Mucosa of rectum (tissue), 2 donors: ENCODE measurements at regions not wholly inside any gene's neighbourhood (a gene's known extent, or its start where the extent isn't known, plus 50 kb on each side); places are given as distances from the start of the nearest gene placed in this dataset.

ENCODE experiments used
- H3K27ac ChIP-seq, 2 donors: one replicate each; pipeline ENCODE4 v1.7.0; 2013; ENCODE audit warnings: inconsistent platforms in 2 of 2, low read depth in 2 of 2, low read length in 2 of 2
- H3K27me3 ChIP-seq, 2 donors: one replicate each; pipeline ENCODE4 v1.7.0; 2013; ENCODE audit warnings: low read length in 2 of 2; ENCODE audit not compliant: control insufficient read depth in 2 of 2, insufficient read depth in 2 of 2
- H3K36me3 ChIP-seq, 2 donors: one replicate each; pipeline ENCODE4 v1.7.0; 2013; ENCODE audit warnings: low read length in 2 of 2; ENCODE audit not compliant: control insufficient read depth in 2 of 2, insufficient read depth in 2 of 2
- H3K4me1 ChIP-seq, 2 donors: one replicate each; pipeline ENCODE4 v1.7.0; 2013; ENCODE audit warnings: low read length in 2 of 2, mild to moderate bottlenecking in 1 of 2; ENCODE audit not compliant: control insufficient read depth in 2 of 2, insufficient read depth in 2 of 2
- H3K4me3 ChIP-seq, 2 donors: one replicate each; pipeline ENCODE4 v1.7.0; 2013; ENCODE audit warnings: low read length in 2 of 2
- H3K9ac ChIP-seq, 2 donors: one replicate each; pipeline ENCODE4 v1.7.0; 2013; ENCODE audit warnings: low read length in 2 of 2, low read depth in 1 of 2, mild to moderate bottlenecking in 1 of 2
- H3K9me3 ChIP-seq, 2 donors: one replicate each; pipeline ENCODE4 v1.7.0; 2013; ENCODE audit warnings: low read length in 2 of 2; ENCODE audit not compliant: control insufficient read depth in 2 of 2
- donor health status: healthy.
- donor health status: Normal muscosa, but diverticular disease.

GRCh38 chr4:180622254-180622653 is 1620.9 kb upstream of the TENM3 start:
- Histone ChIP-seq H3K9me3 (no peaks in the 10 kb centered on the region), H3K36me3 (no peaks in the 10 kb centered on the region), H3K4me3 (no peak overlapping the region), H3K4me1 (no peaks in the 10 kb centered on the region), H3K27me3 (no peaks in the 10 kb centered on the region), H3K27ac (no peak overlapping the region), H3K9ac (no peak overlapping the region)

DNA sequence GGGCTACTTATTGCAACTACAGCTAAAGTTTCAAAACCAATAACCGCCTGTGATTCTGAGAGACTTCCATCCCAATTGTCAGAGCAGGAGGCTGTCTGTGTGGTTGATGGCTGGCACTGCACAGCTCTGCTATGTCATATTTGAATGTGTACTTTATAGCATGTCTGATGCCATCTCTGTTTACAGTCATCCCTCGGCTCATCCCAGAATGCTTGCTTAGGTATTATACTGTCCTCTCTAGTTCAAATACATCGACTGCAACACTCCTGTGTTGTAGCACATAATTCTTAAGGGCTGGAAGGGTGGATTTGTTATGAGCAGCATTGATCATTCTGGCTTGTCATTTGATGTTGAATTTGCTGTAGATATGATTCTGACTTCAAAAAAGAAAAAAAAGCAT is 1617.5 kb upstream of the TENM3 start:
- H3K27ac ChIP-seq, result no peak overlapping the region
- no peaks in the 10 kb centered on the region for H3K36me3 ChIP-seq
- H3K27me3 ChIP-seq, result no peaks in the 10 kb centered on the region
- H3K4me3 ChIP-seq, result no peak overlapping the region
- no peaks in the 10 kb centered on the region for H3K4me1 ChIP-seq
- no peak overlapping the region for H3K9ac ChIP-seq
- H3K9me3 ChIP-seq, result no peaks in the 10 kb centered on the region

DNA sequence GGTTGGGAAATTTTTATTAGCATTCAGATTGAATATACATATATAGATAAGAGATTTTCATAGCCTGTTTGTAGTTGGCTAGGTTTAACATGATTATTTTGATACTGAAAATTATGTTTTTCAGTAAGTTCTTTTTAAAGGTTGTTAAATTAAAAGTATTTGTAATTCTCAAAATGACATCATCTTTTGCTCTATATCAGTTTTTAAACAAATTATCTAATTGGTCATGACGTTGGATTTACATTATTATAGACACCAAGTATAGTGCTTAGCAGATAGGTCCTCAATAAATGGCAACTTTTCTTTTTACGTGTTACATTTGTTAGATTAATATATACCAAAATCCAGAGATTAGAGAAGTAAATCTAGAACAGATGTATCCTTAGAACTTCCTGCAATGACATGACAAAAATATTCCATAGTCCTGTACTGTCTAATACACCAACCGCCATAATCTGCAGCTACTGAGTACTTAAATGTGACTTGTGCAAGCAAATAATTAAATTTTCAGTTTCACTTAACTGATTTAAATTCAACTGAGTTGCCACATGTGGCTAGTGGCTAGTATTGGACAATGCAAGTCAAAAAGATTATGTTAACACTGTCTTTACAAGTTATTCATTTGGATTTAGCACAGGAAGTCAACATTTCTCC is 1613.1 kb upstream of the TENM3 start:
- Histone ChIP-seq H3K27me3 (no peaks in the 10 kb centered on the region), H3K4me1 (no peaks in the 10 kb centered on the region), H3K9ac (no peak overlapping the region), H3K27ac (no peak overlapping the region), H3K36me3 (no peaks in the 10 kb centered on the region), H3K4me3 (no peak overlapping the region), H3K9me3 (no peaks in the 10 kb centered on the region)

DNA sequence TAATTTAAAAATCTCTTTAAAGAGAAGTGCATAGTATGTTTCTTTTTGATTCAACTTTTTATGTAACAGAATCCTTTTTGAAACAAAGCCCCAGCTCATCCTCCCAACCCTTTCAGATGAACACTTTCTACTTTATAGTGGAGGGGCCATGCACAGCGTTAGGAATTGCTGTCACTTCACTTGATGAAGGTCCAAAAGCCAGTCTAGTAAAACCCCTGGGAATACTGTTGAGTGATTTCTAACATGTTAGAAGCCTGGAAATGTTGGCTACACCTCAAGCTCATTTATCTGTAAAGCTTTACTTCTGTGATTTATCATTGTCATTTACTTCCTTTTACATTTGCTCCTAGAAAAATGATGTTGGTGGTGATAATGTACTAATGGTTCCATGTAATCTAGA is 1608.9 kb upstream of the TENM3 start:
- no peaks in the 10 kb centered on the region for H3K36me3 ChIP-seq
- H3K27ac ChIP-seq, result no peak overlapping the region
- no peaks in the 10 kb centered on the region for H3K9me3 ChIP-seq
- no peaks in the 10 kb centered on the region for H3K4me1 ChIP-seq
- no peaks in the 10 kb centered on the region for H3K27me3 ChIP-seq
- H3K4me3 ChIP-seq, result no peak overlapping the region
- H3K9ac ChIP-seq, result no peak overlapping the region

GRCh38 chr4:180635281-180635680 is 1607.9 kb upstream of the TENM3 start:
- Histone ChIP-seq H3K36me3 (no peaks in the 10 kb centered on the region), H3K9ac (no peak overlapping the region), H3K4me3 (no peak overlapping the region), H3K4me1 (no peaks in the 10 kb centered on the region), H3K27ac (no peak overlapping the region), H3K27me3 (no peaks in the 10 kb centered on the region), H3K9me3 (no peaks in the 10 kb centered on the region)

GRCh38 chr4:180636696-180637404 is 1606.4 kb upstream of the TENM3 start:
- no peak overlapping the region for H3K9ac ChIP-seq
- H3K4me1 ChIP-seq, result no peaks in the 10 kb centered on the region
- H3K27ac ChIP-seq, result no peak overlapping the region
- no peak overlapping the region for H3K4me3 ChIP-seq
- H3K36me3 ChIP-seq, result no peaks in the 10 kb centered on the region
- no peaks in the 10 kb centered on the region for H3K27me3 ChIP-seq
- no peaks in the 10 kb centered on the region for H3K9me3 ChIP-seq

- Histone ChIP-seq H3K27ac (no peak overlapping the region), H3K9me3 (no peaks in the 10 kb centered on the region), H3K4me3 (no peak overlapping the region), H3K27me3 (no peaks in the 10 kb centered on the region), H3K9ac (no peak overlapping the region), H3K4me1 (no peaks in the 10 kb centered on the region), H3K36me3 (no peaks in the 10 kb centered on the region)
Observed at GRCh38 chr4:180637616-180638015, 1605.6 kb upstream of the TENM3 start.

DNA sequence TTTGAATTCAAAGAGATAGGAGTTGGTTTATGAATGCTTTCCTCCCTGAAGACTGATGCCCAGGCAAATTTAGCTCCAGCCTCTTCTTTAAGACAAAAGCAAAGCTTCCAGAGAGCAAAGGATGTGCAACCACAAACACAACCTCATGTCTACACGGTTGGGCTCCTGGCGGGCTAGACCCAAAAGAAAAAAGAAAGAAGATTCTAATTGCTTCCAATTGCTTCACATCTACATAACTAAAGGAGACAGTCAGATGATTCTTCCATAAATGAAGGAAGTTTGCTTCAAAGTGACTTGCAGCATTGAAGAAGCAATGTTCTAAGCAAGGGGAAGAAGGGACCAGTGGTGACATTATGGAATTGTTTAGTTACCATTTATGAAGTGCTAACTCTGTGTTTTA is 1603.0 kb upstream of the TENM3 start:
- Histone ChIP-seq H3K4me1 (no peaks in the 10 kb centered on the region), H3K9me3 (no peaks in the 10 kb centered on the region), H3K27ac (no peak overlapping the region), H3K27me3 (no peaks in the 10 kb centered on the region), H3K9ac (no peak overlapping the region), H3K36me3 (no peaks in the 10 kb centered on the region), H3K4me3 (no peak overlapping the region)

DNA sequence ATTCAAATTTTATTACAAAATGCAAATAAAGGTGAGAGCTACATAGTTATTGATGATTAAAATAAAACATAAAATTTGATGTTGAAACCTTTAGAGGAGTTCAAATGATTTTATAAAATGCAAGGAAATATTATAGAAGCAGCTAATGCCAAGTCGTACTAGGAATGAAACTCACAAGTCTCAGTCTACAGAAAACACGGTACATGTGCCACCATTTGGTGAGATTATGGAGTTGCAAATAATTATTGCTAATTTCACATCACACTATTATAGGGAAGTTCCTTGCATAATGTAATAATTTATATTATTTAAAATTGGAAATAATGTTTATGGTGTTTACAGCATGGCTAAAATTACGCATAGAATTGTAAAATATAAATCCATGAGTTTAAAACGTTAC is 1601.7 kb upstream of the TENM3 start:
- Histone ChIP-seq H3K36me3 (no peaks in the 10 kb centered on the region), H3K4me3 (no peak overlapping the region), H3K9me3 (no peaks in the 10 kb centered on the region), H3K9ac (no peak overlapping the region), H3K27ac (no peak overlapping the region), H3K27me3 (no peaks in the 10 kb centered on the region), H3K4me1 (no peaks in the 10 kb centered on the region)

DNA sequence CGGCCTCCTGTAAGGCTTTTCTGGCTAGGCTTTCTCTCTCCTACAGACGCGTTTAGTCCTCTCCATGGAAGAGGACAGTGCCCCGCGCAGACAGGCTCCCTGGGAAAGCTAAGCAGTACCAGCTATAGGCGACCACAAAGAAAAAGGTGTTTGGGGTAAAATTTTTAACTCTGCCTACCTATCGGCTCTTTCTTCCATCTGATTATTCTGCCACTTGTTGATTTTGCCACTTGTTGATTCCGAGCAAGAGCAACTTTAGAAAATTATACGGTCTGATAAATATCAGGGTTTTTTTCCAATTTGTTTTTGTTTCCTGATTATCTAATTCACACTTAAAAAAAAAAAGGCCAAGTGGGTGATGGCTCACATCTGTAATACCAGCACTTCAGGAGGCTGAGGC is 1600.5 kb upstream of the TENM3 start:
- Histone ChIP-seq H3K9ac (no peak overlapping the region), H3K4me1 (no peaks in the 10 kb centered on the region), H3K4me3 (no peak overlapping the region), H3K27me3 (no peaks in the 10 kb centered on the region), H3K36me3 (no peaks in the 10 kb centered on the region), H3K9me3 (no peaks in the 10 kb centered on the region), H3K27ac (no peak overlapping the region)
